ENCODE measurements at regions not wholly inside any gene's neighbourhood (a gene's known extent, or its start where the extent isn't known, plus 50 kb on each side); places are given as distances from the start of the nearest gene placed in this dataset.

DNA sequence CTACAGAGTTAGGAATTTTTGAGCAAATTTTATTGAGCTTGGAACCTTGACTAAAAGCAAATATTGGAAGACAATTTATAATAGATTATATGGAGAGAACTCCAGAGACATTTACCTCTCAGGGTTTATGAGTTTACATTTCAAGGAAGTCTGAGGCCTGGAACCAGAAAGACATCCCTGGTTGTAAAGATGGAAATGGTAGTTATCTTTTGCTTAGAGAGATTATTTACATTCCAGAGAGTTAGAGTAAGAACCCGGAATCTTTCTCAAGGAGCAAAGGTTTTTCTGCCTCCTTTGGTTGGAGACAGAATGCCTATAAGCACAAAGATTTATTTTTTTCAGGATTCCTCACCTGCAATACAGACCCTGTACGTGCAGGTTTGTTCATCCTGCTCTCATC is 458.1 kb downstream of the TBL1XR1 start:
- TF ChIP-seq, protein P1, sequence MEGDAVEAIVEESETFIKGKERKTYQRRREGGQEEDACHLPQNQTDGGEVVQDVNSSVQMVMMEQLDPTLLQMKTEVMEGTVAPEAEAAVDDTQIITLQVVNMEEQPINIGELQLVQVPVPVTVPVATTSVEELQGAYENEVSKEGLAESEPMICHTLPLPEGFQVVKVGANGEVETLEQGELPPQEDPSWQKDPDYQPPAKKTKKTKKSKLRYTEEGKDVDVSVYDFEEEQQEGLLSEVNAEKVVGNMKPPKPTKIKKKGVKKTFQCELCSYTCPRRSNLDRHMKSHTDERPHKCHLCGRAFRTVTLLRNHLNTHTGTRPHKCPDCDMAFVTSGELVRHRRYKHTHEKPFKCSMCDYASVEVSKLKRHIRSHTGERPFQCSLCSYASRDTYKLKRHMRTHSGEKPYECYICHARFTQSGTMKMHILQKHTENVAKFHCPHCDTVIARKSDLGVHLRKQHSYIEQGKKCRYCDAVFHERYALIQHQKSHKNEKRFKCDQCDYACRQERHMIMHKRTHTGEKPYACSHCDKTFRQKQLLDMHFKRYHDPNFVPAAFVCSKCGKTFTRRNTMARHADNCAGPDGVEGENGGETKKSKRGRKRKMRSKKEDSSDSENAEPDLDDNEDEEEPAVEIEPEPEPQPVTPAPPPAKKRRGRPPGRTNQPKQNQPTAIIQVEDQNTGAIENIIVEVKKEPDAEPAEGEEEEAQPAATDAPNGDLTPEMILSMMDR (IDR thresholded peaks at IDR 0.05; ENCODE audit: borderline replicate concordance, control extremely low read depth, extremely low read depth, insufficient read depth, missing control alignments), result no peak
- in situ Hi-C loops (cut with MboI; ENCODE audit: low sequenced_read_pairs, unreplicated experiment), result no loop called here
- DNase-seq (ENCODE audit: low spot score), result no peak

DNA sequence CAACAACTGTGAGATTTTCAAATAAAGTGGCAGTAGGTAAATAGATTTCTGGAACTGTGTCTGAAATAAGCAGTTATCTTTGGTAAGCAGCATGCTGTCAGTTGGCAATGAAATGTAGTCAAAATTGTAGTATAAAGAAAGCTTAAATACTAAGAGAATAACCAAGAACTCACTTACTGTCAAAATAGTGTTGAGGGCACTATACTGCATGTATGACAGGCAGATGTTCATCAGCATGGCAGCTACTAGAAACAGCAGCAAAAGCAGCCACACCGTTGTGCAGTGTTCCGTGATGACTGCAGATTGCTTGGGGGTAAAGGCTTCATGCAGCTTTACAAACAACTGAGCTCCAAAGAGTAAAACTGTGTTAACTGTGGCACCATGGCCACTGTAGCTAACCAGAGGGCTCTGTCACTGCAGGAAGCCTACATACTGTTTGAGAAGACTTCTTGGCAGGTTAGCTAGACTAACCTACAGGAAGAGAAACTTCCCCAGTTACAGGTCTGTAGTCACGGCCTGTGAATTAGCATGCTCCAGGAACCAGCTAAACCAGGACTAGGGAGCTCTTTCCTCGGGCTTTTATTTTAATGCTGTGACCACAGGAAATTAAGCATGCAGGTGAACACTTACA is 459.7 kb downstream of the TBL1XR1 start:
- TF ChIP-seq, protein P1 (IDR thresholded peaks at IDR 0.05; ENCODE audit: borderline replicate concordance, control extremely low read depth, extremely low read depth, insufficient read depth, missing control alignments), result no peak
- no peak for DNase-seq (ENCODE audit: low spot score)
- in situ Hi-C loops (cut with MboI; ENCODE audit: low sequenced_read_pairs, unreplicated experiment), result no loop called here

DNA sequence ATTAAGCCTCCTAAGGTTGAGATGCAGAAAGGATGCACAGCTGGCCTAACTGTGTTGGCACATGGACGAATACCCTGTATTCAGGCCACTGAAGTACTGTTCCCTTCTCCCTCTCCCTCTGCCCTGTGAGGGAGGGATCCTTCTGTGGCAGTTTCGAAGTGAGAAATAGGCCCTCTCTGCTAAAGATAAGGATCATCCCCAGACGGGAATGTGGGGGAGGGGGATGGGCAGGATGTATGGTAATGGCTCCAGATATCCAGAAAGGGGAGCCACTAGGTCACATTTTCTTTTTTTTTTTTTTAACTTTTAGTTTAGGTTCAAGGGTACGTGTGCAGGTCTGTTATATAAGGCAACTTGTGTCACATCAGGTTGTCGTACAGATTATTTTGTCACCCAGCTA is 463.1 kb downstream of the TBL1XR1 start:
- in situ Hi-C loops (cut with MboI; ENCODE audit: low sequenced_read_pairs, unreplicated experiment), result no loop called here
- no peak for DNase-seq (ENCODE audit: low spot score)

DNA sequence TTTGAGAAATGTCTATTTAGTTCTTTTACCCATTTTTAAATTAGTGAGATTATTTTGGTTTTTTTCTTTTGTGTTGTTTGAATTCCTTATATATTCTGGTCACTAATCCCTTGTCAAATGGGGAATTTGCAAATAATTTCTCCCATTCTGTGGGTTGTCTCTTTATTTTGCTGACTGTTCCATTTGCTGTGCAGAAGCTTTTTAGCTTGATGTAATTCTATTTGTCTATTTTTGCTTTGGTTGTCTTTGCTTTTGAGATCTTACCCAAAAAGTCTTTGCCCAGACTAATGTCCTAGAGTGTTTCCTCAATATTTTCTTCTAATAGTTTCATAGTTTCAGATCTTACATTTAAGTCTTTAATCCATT is 472.9 kb downstream of the TBL1XR1 start:
- TF ChIP-seq, protein P1 (IDR thresholded peaks at IDR 0.05; ENCODE audit: borderline replicate concordance, control extremely low read depth, extremely low read depth, insufficient read depth, missing control alignments), result no peak

More for the DNA sequence above, 463.1 kb downstream of the TBL1XR1 start:
- TF ChIP-seq, protein P1 (IDR thresholded peaks at IDR 0.05; ENCODE audit: borderline replicate concordance, control extremely low read depth, extremely low read depth, insufficient read depth, missing control alignments), result no peak

DNA sequence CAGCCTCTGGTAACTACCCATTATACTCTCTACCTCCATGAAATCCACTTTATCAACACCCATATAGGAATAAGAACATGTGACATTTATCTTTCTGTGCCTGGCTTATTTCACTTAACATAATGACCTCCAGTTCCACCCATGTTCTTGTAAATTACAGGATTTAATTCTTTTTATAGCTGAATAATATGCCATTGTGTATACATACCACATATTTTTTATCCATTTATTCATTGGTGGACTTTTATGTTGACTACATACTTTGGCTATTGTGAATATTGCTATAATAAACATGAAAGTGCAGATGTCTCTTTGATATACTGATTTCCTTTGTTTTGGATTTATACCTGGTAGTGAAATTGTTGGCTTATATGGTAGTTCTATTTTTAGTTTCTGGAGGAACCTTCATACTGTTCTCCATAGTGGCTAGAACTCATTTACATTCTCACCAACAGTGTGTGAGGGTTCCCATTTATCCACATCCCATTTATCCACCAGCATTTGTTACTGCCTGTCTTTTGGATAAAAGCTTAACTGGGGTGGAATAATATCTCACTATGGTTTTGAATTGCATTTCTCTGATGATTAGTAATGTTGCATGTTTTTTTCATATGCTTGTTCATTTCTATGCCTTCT is 473.4 kb downstream of the TBL1XR1 start:
- in situ Hi-C loops (cut with MboI; ENCODE audit: low sequenced_read_pairs, unreplicated experiment), result no loop called here
- TF ChIP-seq, protein P1 (IDR thresholded peaks at IDR 0.05; ENCODE audit: borderline replicate concordance, control extremely low read depth, extremely low read depth, insufficient read depth, missing control alignments), result no peak
- DNase-seq (ENCODE audit: low spot score), result no peak

More for the DNA sequence above, 472.9 kb downstream of the TBL1XR1 start:
- in situ Hi-C loops (cut with MboI; ENCODE audit: low sequenced_read_pairs, unreplicated experiment), result no loop called here
- no peak for DNase-seq (ENCODE audit: low spot score)

DNA sequence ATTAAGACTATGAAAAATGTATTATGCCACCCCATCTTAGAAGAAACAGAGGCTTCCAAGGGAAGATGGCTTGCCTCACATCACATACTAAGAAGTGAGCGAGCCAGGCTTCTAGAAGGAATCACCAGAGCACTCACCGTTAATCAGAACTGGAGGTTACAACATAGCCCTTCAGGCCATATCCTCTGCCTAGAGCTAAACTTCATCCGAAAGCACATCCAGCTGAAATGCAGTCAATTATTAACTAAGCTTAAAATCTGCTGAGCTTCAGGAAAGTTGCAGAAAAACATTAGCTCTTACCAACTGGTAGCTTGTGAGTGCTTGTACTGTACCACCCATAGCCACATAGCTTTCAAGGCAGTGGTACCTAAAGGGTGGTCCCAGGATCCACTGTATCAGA is 483.2 kb downstream of the TBL1XR1 start:
- DNase-seq (ENCODE audit: low spot score), result no peak
- in situ Hi-C loops (cut with MboI; ENCODE audit: low sequenced_read_pairs, unreplicated experiment), result no loop called here
- TF ChIP-seq, protein P1 (IDR thresholded peaks at IDR 0.05; ENCODE audit: borderline replicate concordance, control extremely low read depth, extremely low read depth, insufficient read depth, missing control alignments), result no peak

Measured in GM13976 (cell line).